ENCODE measurements at regions not wholly inside any gene's neighbourhood (a gene's known extent, or its start where the extent isn't known, plus 50 kb on each side); places are given as distances from the start of the nearest gene placed in this dataset.

DNA sequence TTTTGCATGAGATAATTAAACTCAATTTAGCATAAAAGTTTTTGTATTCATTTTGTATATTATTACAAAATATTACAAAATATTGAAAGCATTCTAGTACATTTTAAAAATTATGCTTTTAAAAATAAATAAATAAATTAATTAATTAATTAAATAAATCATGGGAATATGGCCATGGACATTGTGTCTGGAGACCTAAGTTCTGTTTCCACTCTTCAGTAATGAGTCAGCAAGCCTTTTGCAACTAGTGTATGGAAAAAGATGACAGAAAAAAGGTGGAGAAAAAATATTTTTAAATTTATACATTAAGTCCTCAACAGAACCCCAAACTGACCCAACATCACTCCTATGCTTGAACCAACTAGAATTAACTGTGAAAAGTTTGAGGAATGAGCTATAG lies 1187.5 kb upstream of the USP15 start:
- H3K9me3 ChIP-seq: no peaks in the 10 kb centered on the region
- H3K4me3 ChIP-seq (ENCODE audit: low read depth in 1 of 2, low read length in 1 of 2): no peak overlapping the region
- H3K27me3 ChIP-seq: no peaks in the 10 kb centered on the region
- no peak overlapping the region for H3K27ac ChIP-seq
- H3K4me1 ChIP-seq (ENCODE audit: control insufficient read depth in 1 of 2, insufficient read depth in 1 of 2, low read depth in 1 of 2, low read length in 1 of 2): no peaks in the 10 kb centered on the region
- no peaks in the 10 kb centered on the region for H3K36me3 ChIP-seq
- TF ChIP-seq, protein P1, sequence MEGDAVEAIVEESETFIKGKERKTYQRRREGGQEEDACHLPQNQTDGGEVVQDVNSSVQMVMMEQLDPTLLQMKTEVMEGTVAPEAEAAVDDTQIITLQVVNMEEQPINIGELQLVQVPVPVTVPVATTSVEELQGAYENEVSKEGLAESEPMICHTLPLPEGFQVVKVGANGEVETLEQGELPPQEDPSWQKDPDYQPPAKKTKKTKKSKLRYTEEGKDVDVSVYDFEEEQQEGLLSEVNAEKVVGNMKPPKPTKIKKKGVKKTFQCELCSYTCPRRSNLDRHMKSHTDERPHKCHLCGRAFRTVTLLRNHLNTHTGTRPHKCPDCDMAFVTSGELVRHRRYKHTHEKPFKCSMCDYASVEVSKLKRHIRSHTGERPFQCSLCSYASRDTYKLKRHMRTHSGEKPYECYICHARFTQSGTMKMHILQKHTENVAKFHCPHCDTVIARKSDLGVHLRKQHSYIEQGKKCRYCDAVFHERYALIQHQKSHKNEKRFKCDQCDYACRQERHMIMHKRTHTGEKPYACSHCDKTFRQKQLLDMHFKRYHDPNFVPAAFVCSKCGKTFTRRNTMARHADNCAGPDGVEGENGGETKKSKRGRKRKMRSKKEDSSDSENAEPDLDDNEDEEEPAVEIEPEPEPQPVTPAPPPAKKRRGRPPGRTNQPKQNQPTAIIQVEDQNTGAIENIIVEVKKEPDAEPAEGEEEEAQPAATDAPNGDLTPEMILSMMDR (IDR thresholded peaks at IDR 0.05): no peak

- TF ChIP-seq, protein P1 (IDR thresholded peaks at IDR 0.05): no peak
- Histone ChIP-seq H3K36me3 (no peaks in the 10 kb centered on the region), H3K27me3 (no peaks in the 10 kb centered on the region), H3K4me1 (ENCODE audit: control insufficient read depth in 1 of 2, insufficient read depth in 1 of 2, low read depth in 1 of 2, low read length in 1 of 2) (no peaks in the 10 kb centered on the region), H3K27ac (no peak overlapping the region), H3K4me3 (ENCODE audit: low read depth in 1 of 2, low read length in 1 of 2) (no peak overlapping the region), H3K9me3 (peaks cover 4% of the 10 kb centered on the region)
Observed at GRCh38 chr12:61095111-61095510, 1165.1 kb upstream of the USP15 start.

- no peaks in the 10 kb centered on the region for H3K27me3 ChIP-seq
Observed at GRCh38 chr12:61098031-61098580, 1162.1 kb upstream of the USP15 start.

GRCh38 chr12:61107118-61107517 lies 1153.1 kb upstream of the USP15 start:
- Histone ChIP-seq H3K9me3 (no peaks in the 10 kb centered on the region), H3K27ac (no peak overlapping the region), H3K4me1 (ENCODE audit: control insufficient read depth in 1 of 2, insufficient read depth in 1 of 2, low read depth in 1 of 2, low read length in 1 of 2) (no peaks in the 10 kb centered on the region), H3K4me3 (ENCODE audit: low read depth in 1 of 2, low read length in 1 of 2) (no peak overlapping the region), H3K27me3 (no peaks in the 10 kb centered on the region), H3K36me3 (no peaks in the 10 kb centered on the region)
- TF ChIP-seq, protein P1 (IDR thresholded peaks at IDR 0.05): no peak

More at GRCh38 chr12:61098031-61098580, 1162.1 kb upstream of the USP15 start:
- TF ChIP-seq, protein P1 (IDR thresholded peaks at IDR 0.05): no peak
- peaks cover 4% of the 10 kb centered on the region for H3K9me3 ChIP-seq
- H3K27ac ChIP-seq: no peak overlapping the region
- no peaks in the 10 kb centered on the region for H3K36me3 ChIP-seq
- no peak overlapping the region for H3K4me3 ChIP-seq (ENCODE audit: low read depth in 1 of 2, low read length in 1 of 2)
- no peaks in the 10 kb centered on the region for H3K4me1 ChIP-seq (ENCODE audit: control insufficient read depth in 1 of 2, insufficient read depth in 1 of 2, low read depth in 1 of 2, low read length in 1 of 2)

DNA sequence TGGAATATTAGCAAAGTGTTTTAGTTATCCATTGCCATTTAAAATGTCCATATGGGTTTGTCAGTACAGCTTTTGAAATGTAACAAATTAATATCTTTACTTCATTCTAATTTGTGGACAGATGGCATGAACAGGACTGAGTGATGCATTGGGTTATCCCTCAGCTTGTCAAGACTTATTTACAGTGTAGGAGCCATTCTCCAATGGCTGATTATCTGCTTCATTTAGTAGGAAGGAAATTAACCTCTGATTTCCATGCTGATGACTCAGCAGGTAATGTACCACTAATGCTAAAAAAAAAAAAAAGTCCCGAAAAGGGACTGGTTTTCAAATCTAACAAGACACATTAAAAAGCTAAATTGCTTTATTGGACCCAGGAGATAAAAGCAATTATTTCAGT lies 1149.0 kb upstream of the USP15 start:
- H3K4me1 ChIP-seq (ENCODE audit: control insufficient read depth in 1 of 2, insufficient read depth in 1 of 2, low read depth in 1 of 2, low read length in 1 of 2): no peaks in the 10 kb centered on the region
- no peaks in the 10 kb centered on the region for H3K36me3 ChIP-seq
- H3K9me3 ChIP-seq: no peaks in the 10 kb centered on the region
- TF ChIP-seq, protein P1 (IDR thresholded peaks at IDR 0.05): no peak
- no peak overlapping the region for H3K27ac ChIP-seq
- no peak overlapping the region for H3K4me3 ChIP-seq (ENCODE audit: low read depth in 1 of 2, low read length in 1 of 2)
- no peaks in the 10 kb centered on the region for H3K27me3 ChIP-seq

All from neutrophil (primary cell).